ENCODE measurements at regions not wholly inside any gene's neighbourhood (a gene's known extent, or its start where the extent isn't known, plus 50 kb on each side); places are given as distances from the start of the nearest gene placed in this dataset.

DNA sequence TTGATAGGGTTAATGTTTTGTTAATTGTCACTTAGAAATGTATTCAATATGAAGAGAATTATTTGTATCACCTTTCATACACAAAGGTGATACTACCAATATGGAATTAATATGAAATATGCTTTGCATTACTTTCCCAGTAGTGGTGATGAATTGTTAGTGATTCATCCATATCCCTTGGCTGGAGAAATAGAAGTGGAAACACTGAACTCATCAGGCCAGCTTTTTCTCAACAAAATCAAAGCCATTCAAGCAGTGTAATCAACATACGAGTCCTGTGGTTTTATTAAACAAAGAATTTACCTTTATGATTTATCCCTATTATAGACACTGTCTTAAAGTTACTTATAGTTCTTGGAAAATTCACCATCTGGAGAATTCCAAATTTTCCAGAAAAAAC, 264.0 kb upstream of the MEF2C start:
- ATAC-seq: peak; percentile 20; the same call in 1 of the 2 replicates
- CTCF ChIA-PET: no interaction called here

DNA sequence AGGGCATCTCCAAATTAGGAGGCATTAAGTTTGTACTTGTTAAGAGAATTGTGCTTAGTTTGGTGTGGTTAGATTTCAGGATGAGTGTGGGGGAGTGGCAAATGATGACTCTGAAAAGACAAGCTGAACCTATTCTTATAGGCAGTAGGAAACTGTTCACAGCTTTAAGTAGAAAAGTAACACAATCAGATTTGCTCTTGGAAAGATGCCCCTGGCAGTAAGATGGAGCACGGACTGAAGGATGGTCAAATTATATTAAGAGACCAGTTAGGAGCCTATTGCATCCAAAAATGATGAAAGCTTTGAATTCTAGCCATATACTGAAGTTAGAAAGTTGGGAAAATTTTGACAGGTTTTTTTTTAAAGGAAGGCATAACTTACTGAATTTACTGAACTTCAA, 254.2 kb upstream of the MEF2C start:
- Histone ChIP-seq H3K4me1 (ENCODE audit: insufficient read depth, low read length) (no peaks in the 10 kb centered on the region), H3F3A (ENCODE audit: low read length, unreplicated experiment) (no peaks in the 10 kb centered on the region), H3K4me3 (ENCODE audit: low read length) (no peak overlapping the region), H3K9me2 (replicated peaks; ENCODE audit: low read length) (no peaks in the 10 kb centered on the region), H3K4me2 (ENCODE audit: low read length) (no peak overlapping the region), H2AFZ (ENCODE audit: low read length) (no peak overlapping the region), H3K9ac (ENCODE audit: low read length) (no peak overlapping the region), H4K20me1 (ENCODE audit: low read length) (no peaks in the 10 kb centered on the region), H3K27me3 (ENCODE audit: low read length) (no peaks in the 10 kb centered on the region), H3K27ac (ENCODE audit: low read length) (no peak overlapping the region), H3K9me3 (ENCODE audit: low read length) (no peaks in the 10 kb centered on the region), H3K36me3 (ENCODE audit: low read depth, low read length) (no peaks in the 10 kb centered on the region), H3K79me2 (ENCODE audit: low read length) (no peaks in the 10 kb centered on the region)
- ATAC-seq (no peak), DNase-seq (no peak)
- ChIA-PET POLR2A (ENCODE audit: unreplicated experiment) (no interaction called here), CTCF (no interaction called here)
- TF ChIP-seq, protein P1, sequence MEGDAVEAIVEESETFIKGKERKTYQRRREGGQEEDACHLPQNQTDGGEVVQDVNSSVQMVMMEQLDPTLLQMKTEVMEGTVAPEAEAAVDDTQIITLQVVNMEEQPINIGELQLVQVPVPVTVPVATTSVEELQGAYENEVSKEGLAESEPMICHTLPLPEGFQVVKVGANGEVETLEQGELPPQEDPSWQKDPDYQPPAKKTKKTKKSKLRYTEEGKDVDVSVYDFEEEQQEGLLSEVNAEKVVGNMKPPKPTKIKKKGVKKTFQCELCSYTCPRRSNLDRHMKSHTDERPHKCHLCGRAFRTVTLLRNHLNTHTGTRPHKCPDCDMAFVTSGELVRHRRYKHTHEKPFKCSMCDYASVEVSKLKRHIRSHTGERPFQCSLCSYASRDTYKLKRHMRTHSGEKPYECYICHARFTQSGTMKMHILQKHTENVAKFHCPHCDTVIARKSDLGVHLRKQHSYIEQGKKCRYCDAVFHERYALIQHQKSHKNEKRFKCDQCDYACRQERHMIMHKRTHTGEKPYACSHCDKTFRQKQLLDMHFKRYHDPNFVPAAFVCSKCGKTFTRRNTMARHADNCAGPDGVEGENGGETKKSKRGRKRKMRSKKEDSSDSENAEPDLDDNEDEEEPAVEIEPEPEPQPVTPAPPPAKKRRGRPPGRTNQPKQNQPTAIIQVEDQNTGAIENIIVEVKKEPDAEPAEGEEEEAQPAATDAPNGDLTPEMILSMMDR (conservative IDR thresholded peaks at IDR 0.05; ENCODE audit: low read depth, low read length): no peak
- TF ChIP-seq EZH2phosphoT487 (IDR thresholded peaks at IDR 0.05; ENCODE audit: borderline replicate concordance, low read length): no peak
- no peak for TF ChIP-seq EZH2 (IDR thresholded peaks at IDR 0.05; ENCODE audit: low read length, unreplicated experiment)
- BruUV-seq (replicated peaks): no TSS peak
- intact Hi-C loops (cut with micrococcal nuclease): no loop called here

More for the DNA sequence above, 264.0 kb upstream of the MEF2C start:
- H3F3A ChIP-seq (ENCODE audit: low read length, unreplicated experiment): no peaks in the 10 kb centered on the region
- no peaks in the 10 kb centered on the region for H4K20me1 ChIP-seq (ENCODE audit: low read length)
- H2AFZ ChIP-seq (ENCODE audit: low read length): no peak overlapping the region
- no peaks in the 10 kb centered on the region for H3K9me3 ChIP-seq (ENCODE audit: low read length)
- H3K4me1 ChIP-seq (ENCODE audit: insufficient read depth, low read length): no peaks in the 10 kb centered on the region
- H3K79me2 ChIP-seq (ENCODE audit: low read length): no peaks in the 10 kb centered on the region
- peak; percentile 50 for DNase-seq
- H3K36me3 ChIP-seq (ENCODE audit: low read depth, low read length): no peaks in the 10 kb centered on the region
- H3K27me3 ChIP-seq (ENCODE audit: low read length): no peaks in the 10 kb centered on the region
- intact Hi-C loops (cut with micrococcal nuclease): no loop called here
- H3K27ac ChIP-seq (ENCODE audit: low read length): no peak overlapping the region
- POLR2A ChIA-PET (ENCODE audit: unreplicated experiment): no interaction called here
- H3K4me2 ChIP-seq (ENCODE audit: low read length): no peak overlapping the region
- BruUV-seq (replicated peaks): no TSS peak
- no peak overlapping the region for H3K4me3 ChIP-seq (ENCODE audit: low read length)
- no peaks in the 10 kb centered on the region for H3K9me2 ChIP-seq (replicated peaks; ENCODE audit: low read length)
- no peak overlapping the region for H3K9ac ChIP-seq (ENCODE audit: low read length)
- TF ChIP-seq EZH2phosphoT487 (IDR thresholded peaks at IDR 0.05; ENCODE audit: borderline replicate concordance, low read length) (no peak), EZH2 (IDR thresholded peaks at IDR 0.05; ENCODE audit: low read length, unreplicated experiment) (no peak)
- TF ChIP-seq, protein P1 (conservative IDR thresholded peaks at IDR 0.05; ENCODE audit: low read depth, low read length): no peak

DNA sequence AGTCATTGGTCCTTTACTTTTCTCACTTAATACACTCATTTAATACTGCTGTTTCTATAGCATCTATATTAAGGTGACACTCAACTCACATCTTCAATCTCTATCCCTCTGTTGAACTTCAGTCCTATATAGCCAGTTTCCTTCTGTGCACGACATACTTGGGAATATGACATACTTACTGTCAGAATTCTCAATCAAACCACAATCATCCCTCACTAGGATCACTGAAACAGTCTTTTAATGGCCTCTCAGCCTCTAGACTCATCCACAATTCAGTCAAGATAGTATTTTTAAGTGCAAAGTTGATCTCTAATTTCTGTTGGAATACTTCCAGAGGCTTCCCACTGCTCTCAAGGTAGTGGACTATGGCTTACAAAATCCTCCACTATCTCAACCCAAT, 251.0 kb upstream of the MEF2C start:
- ChIA-PET POLR2A (ENCODE audit: unreplicated experiment) (no interaction called here), CTCF (no interaction called here)
- Histone ChIP-seq H3K27me3 (ENCODE audit: low read length) (no peaks in the 10 kb centered on the region), H3K9ac (ENCODE audit: low read length) (no peak overlapping the region), H2AFZ (ENCODE audit: low read length) (no peak overlapping the region), H3K36me3 (ENCODE audit: low read depth, low read length) (no peaks in the 10 kb centered on the region), H4K20me1 (ENCODE audit: low read length) (no peaks in the 10 kb centered on the region), H3K4me2 (ENCODE audit: low read length) (no peak overlapping the region), H3K9me3 (ENCODE audit: low read length) (no peaks in the 10 kb centered on the region), H3F3A (ENCODE audit: low read length, unreplicated experiment) (no peaks in the 10 kb centered on the region), H3K79me2 (ENCODE audit: low read length) (no peaks in the 10 kb centered on the region), H3K4me1 (ENCODE audit: insufficient read depth, low read length) (no peaks in the 10 kb centered on the region), H3K9me2 (replicated peaks; ENCODE audit: low read length) (no peaks in the 10 kb centered on the region), H3K27ac (ENCODE audit: low read length) (no peak overlapping the region), H3K4me3 (ENCODE audit: low read length) (no peak overlapping the region)
- TF ChIP-seq, protein P1 (conservative IDR thresholded peaks at IDR 0.05; ENCODE audit: low read depth, low read length): no peak
- no peak for TF ChIP-seq EZH2phosphoT487 (IDR thresholded peaks at IDR 0.05; ENCODE audit: borderline replicate concordance, low read length)
- DNase-seq (no peak), ATAC-seq (no peak)
- no TSS peak for BruUV-seq (replicated peaks)
- intact Hi-C loops (cut with micrococcal nuclease): no loop called here

Measured in PC-3 (cell line).